ENCODE measurements at regions not wholly inside any gene's neighbourhood (a gene's known extent, or its start where the extent isn't known, plus 50 kb on each side); places are given as distances from the start of the nearest gene placed in this dataset.

GRCh38 chr13:33891196-33891742 is 73.3 kb downstream of the RFC3 start:
- DNase-seq (ENCODE audit: low spot score): no peak

- no peak for DNase-seq (ENCODE audit: low spot score)
These were observed 75.6 kb downstream of the RFC3 start for GRCh38 chr13:33893559-33893958.

- no peak for DNase-seq (ENCODE audit: low spot score)
These were observed 86.5 kb downstream of the RFC3 start for GRCh38 chr13:33904431-33904830.

GRCh38 chr13:33908116-33908515 is 90.2 kb downstream of the RFC3 start:
- DNase-seq (ENCODE audit: low spot score): no peak

- DNase-seq (ENCODE audit: low spot score): no peak
These were observed 92.3 kb downstream of the RFC3 start for GRCh38 chr13:33910255-33910654.

GRCh38 chr13:33911521-33911920 is 93.6 kb downstream of the RFC3 start:
- DNase-seq (ENCODE audit: low spot score): no peak

- DNase-seq (ENCODE audit: low spot score): no peak
These were observed 95.9 kb downstream of the RFC3 start for GRCh38 chr13:33913829-33914228.

- no peak for DNase-seq (ENCODE audit: low spot score)
These were observed 99.2 kb downstream of the RFC3 start for GRCh38 chr13:33917190-33917589.

GRCh38 chr13:33918199-33918932 is 100.4 kb downstream of the RFC3 start:
- peak; percentile 75 for DNase-seq (ENCODE audit: low spot score)

- DNase-seq (ENCODE audit: low spot score): no peak
These were observed 101.2 kb downstream of the RFC3 start for GRCh38 chr13:33919120-33919519.

GRCh38 chr13:33925563-33925962 is 107.6 kb downstream of the RFC3 start:
- no peak for DNase-seq (ENCODE audit: low spot score)

- peak; percentile 85 for DNase-seq (ENCODE audit: low spot score)
These were observed 109.4 kb downstream of the RFC3 start for GRCh38 chr13:33927315-33927714.

- peak; percentile 38 for DNase-seq (ENCODE audit: low spot score)
These were observed 113.7 kb downstream of the RFC3 start for GRCh38 chr13:33931397-33932311.

GRCh38 chr13:33932769-33933406 is 114.9 kb downstream of the RFC3 start:
- DNase-seq (ENCODE audit: low spot score): no peak

GRCh38 chr13:33933810-33934209 is 115.9 kb downstream of the RFC3 start:
- DNase-seq (ENCODE audit: low spot score): no peak

- no peak for DNase-seq (ENCODE audit: low spot score)
These were observed 116.4 kb downstream of the RFC3 start for GRCh38 chr13:33934343-33934742.

- no peak for DNase-seq (ENCODE audit: low spot score)
These were observed 117.0 kb downstream of the RFC3 start for GRCh38 chr13:33934951-33935371.

- DNase-seq (ENCODE audit: low spot score): no peak
These were observed 118.0 kb downstream of the RFC3 start for GRCh38 chr13:33935969-33936368.

GRCh38 chr13:33937373-33938098 is 119.6 kb downstream of the RFC3 start:
- no peak for DNase-seq (ENCODE audit: low spot score)

GRCh38 chr13:33940256-33940655 is 122.3 kb downstream of the RFC3 start:
- DNase-seq (ENCODE audit: low spot score): no peak

- DNase-seq (ENCODE audit: low spot score): peak; percentile 18
These were observed 122.9 kb downstream of the RFC3 start for GRCh38 chr13:33940898-33941297.

Measured in H4 (cell line).